ENCODE measurements at regions not wholly inside any gene's neighbourhood (a gene's known extent, or its start where the extent isn't known, plus 50 kb on each side); places are given as distances from the start of the nearest gene placed in this dataset.

- TF ChIP-seq, protein P1, sequence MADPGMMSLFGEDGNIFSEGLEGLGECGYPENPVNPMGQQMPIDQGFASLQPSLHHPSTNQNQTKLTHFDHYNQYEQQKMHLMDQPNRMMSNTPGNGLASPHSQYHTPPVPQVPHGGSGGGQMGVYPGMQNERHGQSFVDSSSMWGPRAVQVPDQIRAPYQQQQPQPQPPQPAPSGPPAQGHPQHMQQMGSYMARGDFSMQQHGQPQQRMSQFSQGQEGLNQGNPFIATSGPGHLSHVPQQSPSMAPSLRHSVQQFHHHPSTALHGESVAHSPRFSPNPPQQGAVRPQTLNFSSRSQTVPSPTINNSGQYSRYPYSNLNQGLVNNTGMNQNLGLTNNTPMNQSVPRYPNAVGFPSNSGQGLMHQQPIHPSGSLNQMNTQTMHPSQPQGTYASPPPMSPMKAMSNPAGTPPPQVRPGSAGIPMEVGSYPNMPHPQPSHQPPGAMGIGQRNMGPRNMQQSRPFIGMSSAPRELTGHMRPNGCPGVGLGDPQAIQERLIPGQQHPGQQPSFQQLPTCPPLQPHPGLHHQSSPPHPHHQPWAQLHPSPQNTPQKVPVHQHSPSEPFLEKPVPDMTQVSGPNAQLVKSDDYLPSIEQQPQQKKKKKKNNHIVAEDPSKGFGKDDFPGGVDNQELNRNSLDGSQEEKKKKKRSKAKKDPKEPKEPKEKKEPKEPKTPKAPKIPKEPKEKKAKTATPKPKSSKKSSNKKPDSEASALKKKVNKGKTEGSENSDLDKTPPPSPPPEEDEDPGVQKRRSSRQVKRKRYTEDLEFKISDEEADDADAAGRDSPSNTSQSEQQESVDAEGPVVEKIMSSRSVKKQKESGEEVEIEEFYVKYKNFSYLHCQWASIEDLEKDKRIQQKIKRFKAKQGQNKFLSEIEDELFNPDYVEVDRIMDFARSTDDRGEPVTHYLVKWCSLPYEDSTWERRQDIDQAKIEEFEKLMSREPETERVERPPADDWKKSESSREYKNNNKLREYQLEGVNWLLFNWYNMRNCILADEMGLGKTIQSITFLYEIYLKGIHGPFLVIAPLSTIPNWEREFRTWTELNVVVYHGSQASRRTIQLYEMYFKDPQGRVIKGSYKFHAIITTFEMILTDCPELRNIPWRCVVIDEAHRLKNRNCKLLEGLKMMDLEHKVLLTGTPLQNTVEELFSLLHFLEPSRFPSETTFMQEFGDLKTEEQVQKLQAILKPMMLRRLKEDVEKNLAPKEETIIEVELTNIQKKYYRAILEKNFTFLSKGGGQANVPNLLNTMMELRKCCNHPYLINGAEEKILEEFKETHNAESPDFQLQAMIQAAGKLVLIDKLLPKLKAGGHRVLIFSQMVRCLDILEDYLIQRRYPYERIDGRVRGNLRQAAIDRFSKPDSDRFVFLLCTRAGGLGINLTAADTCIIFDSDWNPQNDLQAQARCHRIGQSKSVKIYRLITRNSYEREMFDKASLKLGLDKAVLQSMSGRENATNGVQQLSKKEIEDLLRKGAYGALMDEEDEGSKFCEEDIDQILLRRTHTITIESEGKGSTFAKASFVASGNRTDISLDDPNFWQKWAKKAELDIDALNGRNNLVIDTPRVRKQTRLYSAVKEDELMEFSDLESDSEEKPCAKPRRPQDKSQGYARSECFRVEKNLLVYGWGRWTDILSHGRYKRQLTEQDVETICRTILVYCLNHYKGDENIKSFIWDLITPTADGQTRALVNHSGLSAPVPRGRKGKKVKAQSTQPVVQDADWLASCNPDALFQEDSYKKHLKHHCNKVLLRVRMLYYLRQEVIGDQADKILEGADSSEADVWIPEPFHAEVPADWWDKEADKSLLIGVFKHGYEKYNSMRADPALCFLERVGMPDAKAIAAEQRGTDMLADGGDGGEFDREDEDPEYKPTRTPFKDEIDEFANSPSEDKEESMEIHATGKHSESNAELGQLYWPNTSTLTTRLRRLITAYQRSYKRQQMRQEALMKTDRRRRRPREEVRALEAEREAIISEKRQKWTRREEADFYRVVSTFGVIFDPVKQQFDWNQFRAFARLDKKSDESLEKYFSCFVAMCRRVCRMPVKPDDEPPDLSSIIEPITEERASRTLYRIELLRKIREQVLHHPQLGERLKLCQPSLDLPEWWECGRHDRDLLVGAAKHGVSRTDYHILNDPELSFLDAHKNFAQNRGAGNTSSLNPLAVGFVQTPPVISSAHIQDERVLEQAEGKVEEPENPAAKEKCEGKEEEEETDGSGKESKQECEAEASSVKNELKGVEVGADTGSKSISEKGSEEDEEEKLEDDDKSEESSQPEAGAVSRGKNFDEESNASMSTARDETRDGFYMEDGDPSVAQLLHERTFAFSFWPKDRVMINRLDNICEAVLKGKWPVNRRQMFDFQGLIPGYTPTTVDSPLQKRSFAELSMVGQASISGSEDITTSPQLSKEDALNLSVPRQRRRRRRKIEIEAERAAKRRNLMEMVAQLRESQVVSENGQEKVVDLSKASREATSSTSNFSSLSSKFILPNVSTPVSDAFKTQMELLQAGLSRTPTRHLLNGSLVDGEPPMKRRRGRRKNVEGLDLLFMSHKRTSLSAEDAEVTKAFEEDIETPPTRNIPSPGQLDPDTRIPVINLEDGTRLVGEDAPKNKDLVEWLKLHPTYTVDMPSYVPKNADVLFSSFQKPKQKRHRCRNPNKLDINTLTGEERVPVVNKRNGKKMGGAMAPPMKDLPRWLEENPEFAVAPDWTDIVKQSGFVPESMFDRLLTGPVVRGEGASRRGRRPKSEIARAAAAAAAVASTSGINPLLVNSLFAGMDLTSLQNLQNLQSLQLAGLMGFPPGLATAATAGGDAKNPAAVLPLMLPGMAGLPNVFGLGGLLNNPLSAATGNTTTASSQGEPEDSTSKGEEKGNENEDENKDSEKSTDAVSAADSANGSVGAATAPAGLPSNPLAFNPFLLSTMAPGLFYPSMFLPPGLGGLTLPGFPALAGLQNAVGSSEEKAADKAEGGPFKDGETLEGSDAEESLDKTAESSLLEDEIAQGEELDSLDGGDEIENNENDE (IDR thresholded peaks at IDR 0.05; ENCODE audit: insufficient replicate concordance, low read length), result no peak
- TF ChIP-seq CEBPB (IDR thresholded peaks at IDR 0.05; ENCODE audit: low read depth, low read length) (no peak), GABPA (IDR thresholded peaks at IDR 0.05; ENCODE audit: borderline replicate concordance, insufficient read depth, low read length) (no peak), CREB1 (IDR thresholded peaks at IDR 0.05) (no peak)
These were observed 547.2 kb upstream of the ACO1 start (continued) for GRCh38 chr9:31837211-31837610.
